H9 (cell line): ENCODE measurements at regions not wholly inside any gene's neighbourhood (a gene's known extent, or its start where the extent isn't known, plus 50 kb on each side); places are given as distances from the start of the nearest gene placed in this dataset.

Source experiments
- DNase-seq: peaks from one replicate; pipeline ENCODE4 v3.0.0-alpha.2; 2017
- H2AFZ ChIP-seq: one replicate; pipeline ENCODE4 v1.6.1; 2013; ENCODE audit warnings: mild to moderate bottlenecking, low read length, control low read depth, moderate library complexity
- H2AK5ac ChIP-seq: 2 replicates; pipeline ENCODE4 v1.6.1; 2013; ENCODE audit warnings: low read length, control low read depth, mixed read lengths; ENCODE audit not compliant: insufficient read length
- H2BK120ac ChIP-seq: one replicate; pipeline ENCODE4 v1.6.1; 2013; ENCODE audit warnings: low read depth, mild to moderate bottlenecking, low read length, control low read depth, inconsistent platforms; ENCODE audit not compliant: poor library complexity, severe bottlenecking
- H2BK12ac ChIP-seq: 2 replicates; pipeline ENCODE4 v1.6.1; 2013; ENCODE audit warnings: low read length, control low read depth, mixed read lengths, low read depth; ENCODE audit not compliant: insufficient read length
- H2BK15ac ChIP-seq: 2 replicates; pipeline ENCODE4 v1.6.1; 2013; ENCODE audit warnings: low read depth, low read length, control low read depth
- H2BK20ac ChIP-seq: one replicate; pipeline ENCODE4 v1.6.1; 2013; ENCODE audit warnings: low read depth, mild to moderate bottlenecking, low read length, control low read depth, inconsistent platforms; ENCODE audit not compliant: poor library complexity, severe bottlenecking
- H2BK5ac ChIP-seq: 2 replicates; pipeline ENCODE4 v1.6.1; 2013; ENCODE audit warnings: low read length, control low read depth, mixed read lengths; ENCODE audit not compliant: insufficient read length
- H3K14ac ChIP-seq: 2 replicates; pipeline ENCODE4 v1.6.1; 2013; ENCODE audit warnings: low read length, control low read depth; ENCODE audit not compliant: insufficient read depth
- H3K18ac ChIP-seq: 2 replicates; pipeline ENCODE4 v1.6.1; 2013; ENCODE audit warnings: low read depth, mild to moderate bottlenecking, mixed read lengths, low read length, control low read depth; ENCODE audit not compliant: insufficient read length
- H3K23ac ChIP-seq: 2 replicates; pipeline ENCODE4 v1.6.1; 2013; ENCODE audit warnings: low read length, control low read depth, mixed read lengths, low read depth; ENCODE audit not compliant: insufficient read length
- H3K23me2 ChIP-seq: 2 replicates; pipeline ENCODE4 v1.6.1; 2013; ENCODE audit warnings: low read depth, mild to moderate bottlenecking, mixed read lengths, low read length, control low read depth; ENCODE audit not compliant: insufficient read length, poor library complexity, severe bottlenecking
- H3K27ac ChIP-seq: 2 replicates; pipeline ENCODE4 v1.5.1; 2013; ENCODE audit warnings: low read length, control low read depth, mixed read lengths, low read depth; ENCODE audit not compliant: insufficient read length
- H3K27me3 ChIP-seq: 2 replicates; pipeline ENCODE4 v1.6.1; 2013; ENCODE audit warnings: low read length, control low read depth, inconsistent platforms; ENCODE audit not compliant: insufficient read depth
- H3K4ac ChIP-seq: 2 replicates; pipeline ENCODE4 v1.6.1; 2013; ENCODE audit warnings: low read depth, mild to moderate bottlenecking, control low read depth, inconsistent platforms, low read length, moderate library complexity
- H3K4me1 ChIP-seq: 2 replicates; pipeline ENCODE4 v1.6.1; 2013; ENCODE audit warnings: low read length, control low read depth, inconsistent platforms; ENCODE audit not compliant: insufficient read depth
- H3K4me2 ChIP-seq: 2 replicates; pipeline ENCODE4 v1.6.1; 2013; ENCODE audit warnings: low read length, control low read depth, mixed read lengths; ENCODE audit not compliant: insufficient read length, insufficient read depth
- H3K56ac ChIP-seq: 2 replicates; pipeline ENCODE4 v1.6.1; 2013; ENCODE audit warnings: low read depth, mild to moderate bottlenecking, mixed read lengths, low read length, control low read depth; ENCODE audit not compliant: insufficient read length
- H3K79me1 ChIP-seq: 2 replicates; pipeline ENCODE4 v1.6.1; 2013; ENCODE audit warnings: low read depth, mild to moderate bottlenecking, moderate library complexity, low read length, control low read depth, inconsistent platforms; ENCODE audit not compliant: insufficient read depth, poor library complexity, severe bottlenecking
- H3K79me2 ChIP-seq: 2 replicates; pipeline ENCODE4 v1.6.1; 2013; ENCODE audit warnings: low read length, control low read depth, inconsistent platforms; ENCODE audit not compliant: insufficient read depth
- H3K9ac ChIP-seq: 2 replicates; pipeline ENCODE4 v1.6.1; 2013; ENCODE audit warnings: low read length, control low read depth, mixed read lengths; ENCODE audit not compliant: insufficient read length; ENCODE audit errors: extremely low read depth
- H3K9me3 ChIP-seq: one replicate; pipeline ENCODE4 v1.6.1; 2013; ENCODE audit warnings: low read depth, low read length, inconsistent platforms; ENCODE audit not compliant: control insufficient read depth
- H3T11ph ChIP-seq: one replicate; pipeline ENCODE4 v1.6.1; 2013; ENCODE audit warnings: mild to moderate bottlenecking, low read length, control low read depth, inconsistent platforms
- H4K20me1 ChIP-seq: one replicate; pipeline ENCODE4 v1.6.1; 2013; ENCODE audit not compliant: control insufficient read depth, insufficient read length, insufficient read depth
- H4K5ac ChIP-seq: 2 replicates; pipeline ENCODE4 v1.6.1; 2013; ENCODE audit warnings: low read depth, mild to moderate bottlenecking, mixed read lengths, low read length, control low read depth; ENCODE audit not compliant: insufficient read length
- H4K8ac ChIP-seq: replicated peaks from 2 replicates; pipeline ENCODE4 v1.6.1; 2013; ENCODE audit warnings: low read length, control low read depth, mixed read lengths, low read depth; ENCODE audit not compliant: insufficient read length
- H4K91ac ChIP-seq: 2 replicates; pipeline ENCODE4 v1.6.1; 2013; ENCODE audit warnings: low read depth, mild to moderate bottlenecking, moderate library complexity, mixed read lengths, low read length, control low read depth; ENCODE audit not compliant: insufficient read length
- H3K27ac Mint-ChIP-seq, 3 experiments: 2 replicates in 2 of 3; 3 replicates in 1 of 3; pipeline ENCODE4 v1.8.0; 2020 to 2021; ENCODE audit warnings: mixed read lengths in 3 of 3, mild to moderate bottlenecking in 1 of 3, moderate library complexity in 1 of 3
- H3K27me3 Mint-ChIP-seq: 2 replicates; pipeline ENCODE4 v1.8.0; 2021; ENCODE audit warnings: low read depth, mild to moderate bottlenecking, moderate library complexity, mixed read lengths
- H3K36me3 Mint-ChIP-seq, 3 experiments: 2 replicates in 2 of 3; 3 replicates in 1 of 3; pipeline ENCODE4 v1.8.0; 2020 to 2021; ENCODE audit warnings: low read depth in 3 of 3, mixed read lengths in 3 of 3; ENCODE audit not compliant: insufficient read depth in 1 of 3
- H3K4me1 Mint-ChIP-seq, 2 experiments: 2 replicates each; pipeline ENCODE4 v1.8.0; 2020; ENCODE audit warnings: mixed read lengths in 2 of 2
- H3K4me3 Mint-ChIP-seq, 2 experiments: 2 replicates in 1 of 2; 3 replicates in 1 of 2; pipeline ENCODE4 v1.8.0; 2020 to 2021; ENCODE audit warnings: mild to moderate bottlenecking in 2 of 2, mixed read lengths in 2 of 2, moderate library complexity in 1 of 2
- H3K9me3 Mint-ChIP-seq, 2 experiments: 2 replicates in 1 of 2; 3 replicates in 1 of 2; pipeline ENCODE4 v1.8.0; 2020; ENCODE audit warnings: mild to moderate bottlenecking in 2 of 2, mixed read lengths in 2 of 2, moderate library complexity in 1 of 2
- WGBS: extraction: QIAGEN DNeasy Blood & Tissue Kit; methylation state at CpG from one replicate; pipeline ENCODE4 v1.1.7; 2013; ENCODE audit warnings: missing lambda C conversion rate, low lambda C conversion rate, mixed read lengths; ENCODE audit not compliant: insufficient read length; ENCODE audit errors: extremely low coverage; 5-methylcytosine and 5-hydroxymethylcytosine counted together
- TF ChIP-seq, protein P1 (sequence below): fragments of 200-600 bp; sonication (generic); conservative IDR thresholded peaks from 3 replicates; pipeline ENCODE4 v1.8.0; 2021; ENCODE audit warnings: antibody characterized with exemption, mild to moderate bottlenecking

DNA sequence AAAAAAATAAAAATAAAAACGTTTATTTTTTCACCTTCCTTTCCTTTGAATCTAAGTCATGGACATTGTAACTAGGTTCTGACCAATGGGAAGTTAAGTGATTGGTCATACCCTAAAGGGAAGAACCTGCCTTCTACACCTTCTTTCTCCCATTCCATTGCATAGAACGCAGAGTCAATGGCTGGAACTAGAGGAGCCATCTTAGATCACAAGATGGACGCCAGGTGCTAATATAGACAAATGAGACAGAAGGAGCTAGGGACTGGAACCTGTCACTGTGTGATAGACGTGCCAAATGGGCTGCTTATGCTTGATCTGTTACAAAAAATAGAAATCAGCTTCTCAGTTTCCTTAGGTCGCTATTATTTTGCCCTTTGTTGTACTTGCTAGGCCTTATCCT is 606.6 kb downstream of the MED13L start:
- H3K79me2 ChIP-seq: no peaks in the 10 kb centered on the region
- no peak overlapping the region for H3K23ac ChIP-seq
- no peak overlapping the region for H3K14ac ChIP-seq
- H3K4me1 Mint-ChIP-seq: peaks cover 18 to 19% of the 10 kb centered on the region in 2 experiments
- no peaks in the 10 kb centered on the region for H3K23me2 ChIP-seq
- H2BK20ac ChIP-seq: no peak overlapping the region
- H2AFZ ChIP-seq: no peak overlapping the region
- H3K4ac ChIP-seq: no peak overlapping the region
- H3T11ph ChIP-seq: no peak overlapping the region
- no peak overlapping the region for H3K4me2 ChIP-seq
- H4K20me1 ChIP-seq: no peaks in the 10 kb centered on the region
- H2BK120ac ChIP-seq: no peak overlapping the region
- no peak for DNase-seq
- no peak overlapping the region for H2BK5ac ChIP-seq
- no peak overlapping the region for H3K27ac Mint-ChIP-seq
- no peaks in the 10 kb centered on the region for H3K9me3 ChIP-seq
- H3K36me3 Mint-ChIP-seq: no peaks in the 10 kb centered on the region
- H4K8ac ChIP-seq: no peak overlapping the region
- no peak overlapping the region for H2BK15ac ChIP-seq
- WGBS: no CpG with 5 or more reads among the region's 5 CpGs
- no peak overlapping the region for H3K56ac ChIP-seq
- H3K9ac ChIP-seq: no peak overlapping the region
- H4K5ac ChIP-seq: no peak overlapping the region
- no peak overlapping the region for H2AK5ac ChIP-seq
- H3K18ac ChIP-seq: no peak overlapping the region
- H3K27me3 Mint-ChIP-seq: peaks cover 8% of the 10 kb centered on the region
- H2BK12ac ChIP-seq: no peak overlapping the region
- no peaks in the 10 kb centered on the region for H3K9me3 Mint-ChIP-seq
- H3K79me1 ChIP-seq: no peaks in the 10 kb centered on the region
- no peak overlapping the region for H4K91ac ChIP-seq
- no peaks in the 10 kb centered on the region for H3K27me3 ChIP-seq
- no peak overlapping the region for H3K27ac ChIP-seq
- TF ChIP-seq, protein P1, sequence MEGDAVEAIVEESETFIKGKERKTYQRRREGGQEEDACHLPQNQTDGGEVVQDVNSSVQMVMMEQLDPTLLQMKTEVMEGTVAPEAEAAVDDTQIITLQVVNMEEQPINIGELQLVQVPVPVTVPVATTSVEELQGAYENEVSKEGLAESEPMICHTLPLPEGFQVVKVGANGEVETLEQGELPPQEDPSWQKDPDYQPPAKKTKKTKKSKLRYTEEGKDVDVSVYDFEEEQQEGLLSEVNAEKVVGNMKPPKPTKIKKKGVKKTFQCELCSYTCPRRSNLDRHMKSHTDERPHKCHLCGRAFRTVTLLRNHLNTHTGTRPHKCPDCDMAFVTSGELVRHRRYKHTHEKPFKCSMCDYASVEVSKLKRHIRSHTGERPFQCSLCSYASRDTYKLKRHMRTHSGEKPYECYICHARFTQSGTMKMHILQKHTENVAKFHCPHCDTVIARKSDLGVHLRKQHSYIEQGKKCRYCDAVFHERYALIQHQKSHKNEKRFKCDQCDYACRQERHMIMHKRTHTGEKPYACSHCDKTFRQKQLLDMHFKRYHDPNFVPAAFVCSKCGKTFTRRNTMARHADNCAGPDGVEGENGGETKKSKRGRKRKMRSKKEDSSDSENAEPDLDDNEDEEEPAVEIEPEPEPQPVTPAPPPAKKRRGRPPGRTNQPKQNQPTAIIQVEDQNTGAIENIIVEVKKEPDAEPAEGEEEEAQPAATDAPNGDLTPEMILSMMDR: no peak
- H3K4me1 ChIP-seq: no peaks in the 10 kb centered on the region
- H3K4me3 Mint-ChIP-seq: no peak overlapping the region
